SH-SY5Y (cell line): ENCODE measurements at regions not wholly inside any gene's neighbourhood (a gene's known extent, or its start where the extent isn't known, plus 50 kb on each side); places are given as distances from the start of the nearest gene placed in this dataset.

ENCODE experiments used
- GATA2 ChIP-seq: IDR thresholded peaks from 2 replicates; pipeline ENCODE4 v1.6.1; 2011; ENCODE audit warnings: mild to moderate bottlenecking, low read depth, low read length
- GATA3 ChIP-seq: IDR thresholded peaks from 2 replicates; pipeline ENCODE4 v1.6.1; 2011; ENCODE audit warnings: low read depth, mild to moderate bottlenecking, low read length, moderate library complexity

DNA sequence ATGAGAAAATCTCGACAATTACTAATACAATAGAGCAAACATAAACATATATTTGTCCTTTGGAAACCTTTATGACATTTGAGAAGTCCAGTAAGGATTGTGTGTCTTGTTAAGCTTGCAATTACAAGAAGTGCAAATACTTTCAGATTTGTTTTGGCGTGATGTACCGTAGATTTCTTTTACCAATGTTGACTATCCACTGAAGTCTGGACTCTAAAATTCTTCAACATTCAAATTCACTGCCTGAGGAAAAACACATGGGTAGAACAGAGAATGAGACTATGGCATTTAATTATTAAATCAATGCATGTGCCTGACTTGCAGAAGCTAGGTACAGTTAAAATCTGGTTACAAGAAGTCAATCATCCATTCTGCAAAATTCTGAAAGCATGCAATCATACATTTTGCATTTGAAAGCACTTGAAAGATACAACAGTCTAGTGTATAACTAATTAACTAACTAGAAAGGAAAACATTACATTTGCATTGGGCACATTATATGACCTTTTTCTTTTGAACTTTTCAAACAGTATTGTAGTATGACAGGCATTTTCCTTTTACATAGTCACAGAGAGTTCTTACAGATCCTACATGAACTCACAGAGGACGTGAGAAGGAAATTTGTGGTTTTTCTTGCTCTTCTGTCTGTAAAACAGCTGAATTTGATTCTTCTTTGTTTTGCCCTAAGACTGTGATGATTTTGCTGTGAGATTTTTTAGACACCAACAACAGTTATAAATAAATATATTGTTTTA lies 511.1 kb upstream of the ADGRL4 start:
- TF ChIP-seq GATA3, result no peak
- TF ChIP-seq GATA2, result no peak
